ENCODE measurements at regions not wholly inside any gene's neighbourhood (a gene's known extent, or its start where the extent isn't known, plus 50 kb on each side); places are given as distances from the start of the nearest gene placed in this dataset.

- TF ChIP-seq, protein P1, sequence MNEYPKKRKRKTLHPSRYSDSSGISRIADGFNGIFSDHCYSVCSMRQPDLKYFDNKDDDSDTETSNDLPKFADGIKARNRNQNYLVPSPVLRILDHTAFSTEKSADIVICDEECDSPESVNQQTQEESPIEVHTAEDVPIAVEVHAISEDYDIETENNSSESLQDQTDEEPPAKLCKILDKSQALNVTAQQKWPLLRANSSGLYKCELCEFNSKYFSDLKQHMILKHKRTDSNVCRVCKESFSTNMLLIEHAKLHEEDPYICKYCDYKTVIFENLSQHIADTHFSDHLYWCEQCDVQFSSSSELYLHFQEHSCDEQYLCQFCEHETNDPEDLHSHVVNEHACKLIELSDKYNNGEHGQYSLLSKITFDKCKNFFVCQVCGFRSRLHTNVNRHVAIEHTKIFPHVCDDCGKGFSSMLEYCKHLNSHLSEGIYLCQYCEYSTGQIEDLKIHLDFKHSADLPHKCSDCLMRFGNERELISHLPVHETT (CRISPR knock-in tag; conservative IDR thresholded peaks at IDR 0.05) = no peak
Measured at GRCh38 chr19:13693889-13694288, 70.4 kb upstream of the MRI1 start (continued).

- Histone ChIP-seq H3K4me3 (replicated peaks in 1 of 3; ENCODE audit: insufficient read depth in 1 of 3, low read depth in 2 of 3, low read length in 3 of 3) (no peak overlapping the region), H3K9me3 (ENCODE audit: low read length) (no peaks in the 10 kb centered on the region), H3K79me2 (ENCODE audit: insufficient read depth, low read length) (no peaks in the 10 kb centered on the region), H3K27me3 (ENCODE audit: control insufficient read depth in 1 of 2, insufficient read depth in 2 of 2, low read length in 2 of 2) (peaks cover 1 to 20% of the 10 kb centered on the region in 2 experiments; a peak in 3 of 5 replicates), H3K27ac (ENCODE audit: extremely low read length, insufficient read depth, low read length) (no peak overlapping the region), H4K20me1 (ENCODE audit: insufficient read depth, low read length) (no peaks in the 10 kb centered on the region), H3K4me2 (ENCODE audit: low read depth, low read length) (no peak overlapping the region), H3K36me3 (replicated peaks in 1 of 2; ENCODE audit: control insufficient read depth in 1 of 2, insufficient read depth in 2 of 2, low read length in 2 of 2) (no peaks in the 10 kb centered on the region), H2AFZ (ENCODE audit: low read length) (no peak overlapping the region), H3K9ac (ENCODE audit: insufficient read depth, low read depth, low read length) (no peak overlapping the region), H3K4me1 (ENCODE audit: insufficient read depth, low read length) (no peaks in the 10 kb centered on the region)
- in situ Hi-C loops (cut with HindIII; ENCODE audit: extremely low pct_ligation_motif_present, low pct_unique_long_range_greater_than_20kb) (no loop called here), intact Hi-C loops (cut with micrococcal nuclease; ENCODE audit: unreplicated experiment) (no loop called here)
- no peak for ATAC-seq
- TF ChIP-seq STAT5B (CRISPR knock-in tag; IDR thresholded peaks at IDR 0.05) (no peak), RFX3 (CRISPR knock-in tag; IDR thresholded peaks at IDR 0.05) (no peak), ZSCAN31 (CRISPR knock-in tag; IDR thresholded peaks at IDR 0.05; ENCODE audit: low read depth) (no peak), ZNF224 (CRISPR knock-in tag; IDR thresholded peaks at IDR 0.05) (no peak), ZNF3 (CRISPR knock-in tag; IDR thresholded peaks at IDR 0.05) (no peak), ZSCAN12 (CRISPR knock-in tag; IDR thresholded peaks at IDR 0.05) (no peak), ZNF276 (CRISPR knock-in tag; IDR thresholded peaks at IDR 0.05; ENCODE audit: low read depth) (no peak), ZFY (CRISPR knock-in tag; IDR thresholded peaks at IDR 0.05) (no peak), HHEX (CRISPR knock-in tag; IDR thresholded peaks at IDR 0.05) (no peak), HOXA7 (CRISPR knock-in tag; IDR thresholded peaks at IDR 0.05) (no peak), ZFX (CRISPR knock-in tag; IDR thresholded peaks at IDR 0.05; ENCODE audit: low read depth) (no peak)
- TF ChIP-seq, protein P2, sequence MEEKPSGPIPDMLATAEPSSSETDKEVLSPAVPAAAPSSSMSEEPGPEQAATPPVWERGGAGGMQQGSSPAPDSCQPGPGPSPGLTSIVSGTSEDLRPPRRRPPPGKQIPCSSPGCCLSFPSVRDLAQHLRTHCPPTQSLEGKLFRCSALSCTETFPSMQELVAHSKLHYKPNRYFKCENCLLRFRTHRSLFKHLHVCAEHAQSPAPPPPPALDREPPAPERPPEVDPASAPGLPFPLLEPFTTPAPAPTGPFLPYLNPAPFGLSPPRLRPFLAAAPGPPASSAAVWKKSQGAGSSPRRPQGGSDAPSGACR (CRISPR knock-in tag; IDR thresholded peaks at IDR 0.05) = no peak
- TF ChIP-seq, protein P3, sequence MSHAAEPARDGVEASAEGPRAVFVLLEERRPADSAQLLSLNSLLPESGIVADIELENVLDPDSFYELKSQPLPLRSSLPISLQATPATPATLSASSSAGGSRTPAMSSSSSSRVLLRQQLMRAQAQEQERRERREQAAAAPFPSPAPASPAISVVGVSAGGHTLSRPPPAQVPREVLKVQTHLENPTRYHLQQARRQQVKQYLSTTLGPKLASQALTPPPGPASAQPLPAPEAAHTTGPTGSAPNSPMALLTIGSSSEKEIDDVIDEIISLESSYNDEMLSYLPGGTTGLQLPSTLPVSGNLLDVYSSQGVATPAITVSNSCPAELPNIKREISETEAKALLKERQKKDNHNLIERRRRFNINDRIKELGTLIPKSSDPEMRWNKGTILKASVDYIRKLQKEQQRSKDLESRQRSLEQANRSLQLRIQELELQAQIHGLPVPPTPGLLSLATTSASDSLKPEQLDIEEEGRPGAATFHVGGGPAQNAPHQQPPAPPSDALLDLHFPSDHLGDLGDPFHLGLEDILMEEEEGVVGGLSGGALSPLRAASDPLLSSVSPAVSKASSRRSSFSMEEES (CRISPR knock-in tag; IDR thresholded peaks at IDR 0.05) = no peak
- TF ChIP-seq, protein P4, sequence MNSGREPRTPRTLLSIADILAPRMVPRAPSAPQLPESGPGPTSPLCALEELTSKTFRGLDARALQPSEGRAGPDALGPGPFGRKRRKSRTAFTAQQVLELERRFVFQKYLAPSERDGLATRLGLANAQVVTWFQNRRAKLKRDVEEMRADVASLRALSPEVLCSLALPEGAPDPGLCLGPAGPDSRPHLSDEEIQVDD (CRISPR knock-in tag; IDR thresholded peaks at IDR 0.05; ENCODE audit: borderline replicate concordance) = no peak
- ChIA-PET CTCF (ENCODE audit: low intra/inter-chr PET ratio, low total read pairs) (no interaction called here), POLR2A (no interaction called here)
- BruUV-seq (replicated peaks) = no TSS peak
- 0% methylated on average over 6 of the region's 8 CpGs for WGBS (ENCODE audit: low lambda C conversion rate)
- DNase-seq (ENCODE audit: low spot score) = no peak
- no peak for FAIRE-seq
Measured at GRCh38 chr19:13691569-13692435, 72.5 kb upstream of the MRI1 start.

All from HepG2 (cell line).